K562 (cell line): ENCODE measurements at regions not wholly inside any gene's neighbourhood (a gene's known extent, or its start where the extent isn't known, plus 50 kb on each side); places are given as distances from the start of the nearest gene placed in this dataset.

Experiments used
- ATAC-seq: fragments of 200-7000 bp; cut with Tn5 transposase; 3 replicates; pipeline ENCODE4 v1.9.1; 2020; ENCODE audit warnings: moderate library complexity
- BruUV-seq: library from RNA; stranded (reverse); fragments of 400-500 nt; replicated peaks from 2 replicates; lab custom pipeline; 2021; lab: Mats Ljungman, UMichigan
- CTCF ChIA-PET: fragments of 300-600 bp; formaldehyde crosslinking; extraction: SDS; loops from one replicate; lab custom pipeline; 2021; ENCODE audit warnings: low intra/inter-chr PET ratio; lab: Yijun Ruan, JAX
- POLR2A ChIA-PET: fragments of 300-600, 350-650 bp; sonication (Branson Sonifier 250); formaldehyde crosslinking; extraction: SDS; loops from one replicate; lab custom pipeline; 2021; ENCODE audit warnings: antibody characterized with exemption, inconsistent platforms; lab: Yijun Ruan, JAX
- DNase-seq, 4 experiments: peaks; one replicate each; pipeline versions ENCODE4 v3.0.0 to v3.0.0-alpha.2; 2011 to 2018; ENCODE audit warnings: low spot score in 3 of 4, mixed read lengths in 3 of 4; ENCODE audit errors: extremely low read depth in 1 of 4
- FAIRE-seq: peaks from 2 replicates; lab custom pipeline; 2011; peaks lifted over from hg19 to GRCh38; lab: Jason Lieb, UNC
- H2AFZ ChIP-seq: 2 replicates; pipeline ENCODE4 v1.6.0; 2011; ENCODE audit warnings: low read depth, low read length, control low read depth, inconsistent platforms
- H3K27ac ChIP-seq: fragments of 200-600 bp; 3 replicates; pipeline ENCODE4 v1.8.0; 2011; ENCODE audit warnings: low read depth, mild to moderate bottlenecking, control low read depth, inconsistent platforms, low read length, moderate library complexity, mixed read lengths; ENCODE audit errors: extremely low read depth
- H3K27me3 ChIP-seq, 2 experiments: fragments of 300-600 bp in 1 of 2; 2 replicates in 1 of 2; 3 replicates in 1 of 2; pipeline versions ENCODE4 v1.6.0 to v1.8.0; 2011; ENCODE audit warnings: inconsistent platforms in 2 of 2, low read length in 2 of 2, mild to moderate bottlenecking in 1 of 2, mixed read lengths in 1 of 2, moderate library complexity in 1 of 2; ENCODE audit not compliant: control insufficient read depth in 2 of 2, insufficient read depth in 2 of 2
- H3K36me3 ChIP-seq: fragments of 300-600 bp; 3 replicates; pipeline ENCODE4 v1.8.0; 2011; ENCODE audit warnings: mild to moderate bottlenecking, low read length, inconsistent platforms; ENCODE audit not compliant: control insufficient read depth, insufficient read depth
- H3K4me1 ChIP-seq, 2 experiments: fragments of 200-600 bp in 1 of 2; replicated peaks in 1 of 2; 2 replicates in 1 of 2; 3 replicates in 1 of 2; pipeline versions ENCODE4 v1.5.1 to v1.8.0; 2011; ENCODE audit warnings: inconsistent platforms in 2 of 2, low read length in 2 of 2, mild to moderate bottlenecking in 1 of 2, mixed read lengths in 1 of 2, moderate library complexity in 1 of 2; ENCODE audit not compliant: control insufficient read depth in 2 of 2, insufficient read depth in 2 of 2
- H3K4me2 ChIP-seq: 2 replicates; pipeline ENCODE4 v1.6.1; 2011; ENCODE audit warnings: low read length, control low read depth, inconsistent platforms, mixed read lengths; ENCODE audit not compliant: insufficient read depth
- H3K4me3 ChIP-seq: fragments of 200-600 bp; sonication (generic), shearing (Covaris generic); 2 replicates; pipeline ENCODE4 v1.5.1; 2016; ENCODE audit warnings: control low read depth, inconsistent platforms
- H3K79me2 ChIP-seq: fragments of 200-600 bp; 3 replicates; pipeline ENCODE4 v1.8.0; 2011; ENCODE audit warnings: low read length, inconsistent platforms; ENCODE audit not compliant: control insufficient read depth, insufficient read depth
- H3K9ac ChIP-seq, 2 experiments: 2 replicates each; pipeline versions ENCODE4 v1.6.0 to v1.6.1; 2011; ENCODE audit warnings: low read depth in 2 of 2, low read length in 2 of 2, control low read depth in 1 of 2, inconsistent platforms in 1 of 2, mild to moderate bottlenecking in 1 of 2, mixed read lengths in 1 of 2; ENCODE audit not compliant: insufficient read depth in 1 of 2
- H3K9me1 ChIP-seq: one replicate; pipeline ENCODE4 v1.6.0; 2011; ENCODE audit warnings: inconsistent platforms, mild to moderate bottlenecking, low read length, moderate library complexity; ENCODE audit not compliant: control insufficient read depth, insufficient read depth
- H3K9me3 ChIP-seq: replicated peaks from 2 replicates; pipeline ENCODE4 v1.5.1; 2011; ENCODE audit warnings: low read depth, low read length, inconsistent platforms; ENCODE audit not compliant: control insufficient read depth, insufficient read depth
- H4K20me1 ChIP-seq: replicated peaks from 2 replicates; pipeline ENCODE4 v1.6.1; 2011; ENCODE audit warnings: low read length, inconsistent platforms, mixed read lengths; ENCODE audit not compliant: control insufficient read depth, insufficient read depth
- CBX3 ChIP-seq, 2 experiments: IDR thresholded peaks; 1 replicate in 1 of 2; 2 replicates in 1 of 2; pipeline ENCODE4 v1.6.1; 2012; ENCODE audit warnings: inconsistent platforms in 2 of 2, low read length in 2 of 2, borderline replicate concordance in 1 of 2, control low read depth in 1 of 2
- ELF2 ChIP-seq: fragments of 250-450 bp; sonication (Bioruptor Pico); IDR thresholded peaks from 2 replicates; pipeline ENCODE4 v1.5.0; 2021; ENCODE audit warnings: mild to moderate bottlenecking
- HOXB6 ChIP-seq: fragments of 250-450 bp; sonication (Bioruptor Pico); IDR thresholded peaks from 2 replicates; pipeline ENCODE4 v1.5.1; 2022; ENCODE audit warnings: mild to moderate bottlenecking, borderline replicate concordance
- KAT2B ChIP-seq: IDR thresholded peaks from one replicate; pipeline ENCODE4 v1.6.1; 2012; ENCODE audit warnings: low read depth, mild to moderate bottlenecking, control low read depth, inconsistent platforms, low read length, moderate library complexity
- KDM5B ChIP-seq: fragments of 200-600 bp; sonication (generic); IDR thresholded peaks from 2 replicates; pipeline ENCODE4 v1.6.1; 2012; ENCODE audit warnings: low read depth, mild to moderate bottlenecking, moderate library complexity, low read length, control low read depth, inconsistent platforms; ENCODE audit not compliant: insufficient replicate concordance
- MAFK ChIP-seq: IDR thresholded peaks from 2 replicates; pipeline ENCODE4 v1.6.1; 2011; ENCODE audit warnings: low read length, improper control_type of control experiment
- NR2C2 ChIP-seq, 2 experiments: fragments of 200-800 bp in 1 of 2; sonication (Bioruptor generic) in 1 of 2; sonication (generic) in 1 of 2; formaldehyde crosslinking in 1 of 2; IDR thresholded peaks; 2 replicates each; pipeline versions ENCODE4 v1.6.1 to v1.8.0; 2016 to 2022; ENCODE audit warnings: mild to moderate bottlenecking in 1 of 2, missing compliant biosample characterization in 1 of 2, missing genetic modification characterization in 1 of 2, missing genetic modification reagents in 1 of 2
- NR4A1 ChIP-seq, 2 experiments: fragments of 250-450 bp in 1 of 2; fragments of 450-650 bp in 1 of 2; sonication (Bioruptor Pico) in 1 of 2; IDR thresholded peaks; 2 replicates each; pipeline versions ENCODE4 v1.4.0 to v1.6.1; 2016 to 2020; ENCODE audit warnings: mild to moderate bottlenecking in 2 of 2, missing compliant biosample characterization in 1 of 2, missing genetic modification characterization in 1 of 2, moderate library complexity in 1 of 2
- PML ChIP-seq: IDR thresholded peaks from 2 replicates; pipeline ENCODE4 v1.6.1; 2012; ENCODE audit warnings: low read length, inconsistent platforms
- RBM22 ChIP-seq: fragments of 200-400 bp; formaldehyde crosslinking; IDR thresholded peaks from 2 replicates; pipeline ENCODE4 v1.6.1; 2018; ENCODE audit warnings: low read length, low read depth; ENCODE audit not compliant: poor library complexity, severe bottlenecking
- ZNF134 ChIP-seq: fragments of 250-450 bp; sonication (Bioruptor Pico); conservative IDR thresholded peaks from 2 replicates; pipeline ENCODE4 v1.4.0; 2020
- ZNF41 ChIP-seq: fragments of 250-450 bp; sonication (Bioruptor Pico); conservative IDR thresholded peaks from 2 replicates; pipeline ENCODE4 v1.4.0; 2020; ENCODE audit warnings: mild to moderate bottlenecking
- ZNF668 ChIP-seq: fragments of 250-450 bp; sonication (Bioruptor Pico); IDR thresholded peaks from 2 replicates; pipeline ENCODE4 v1.8.0; 2022; ENCODE audit warnings: mild to moderate bottlenecking, inconsistent platforms
- in situ Hi-C: fragments of 300-500 bp; cut with MboI; formaldehyde crosslinking; loops from 4 replicates; pipeline ENCODE4 v1.15.0; 2018; ENCODE audit warnings: inconsistent platforms, mixed read lengths
- intact Hi-C: fragments of 100-400 bp; cut with micrococcal nuclease; formaldehyde crosslinking; loops from 2 replicates; pipeline ENCODE4 v1.14.2; 2022
- TF ChIP-seq, protein P1 (sequence below), 2 experiments: fragments of 450-650 bp; formaldehyde crosslinking in 1 of 2; IDR thresholded peaks; 2 replicates each; pipeline versions ENCODE4 v1.4.0 to v1.6.1; 2014 to 2020; ENCODE audit warnings: mild to moderate bottlenecking in 2 of 2, borderline replicate concordance in 1 of 2, low read depth in 1 of 2

DNA sequence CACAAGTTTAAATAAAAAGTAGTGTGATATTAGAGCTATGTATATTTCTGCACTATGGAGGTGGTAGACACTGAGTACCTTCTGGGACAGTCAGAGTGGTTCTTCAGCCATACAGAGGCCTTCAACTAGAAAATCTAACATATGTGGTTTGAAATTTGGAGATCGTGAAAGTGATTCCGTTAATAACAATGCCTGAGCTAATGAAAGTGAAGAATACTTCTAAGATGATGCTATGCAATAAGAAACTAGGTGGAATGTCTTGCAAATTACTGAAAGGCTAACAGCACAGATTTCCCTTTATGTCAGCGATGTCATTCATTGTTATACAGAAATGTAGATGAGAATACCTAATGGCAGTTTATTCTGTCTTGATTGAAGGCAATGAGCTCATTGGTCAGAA is 1984.7 kb upstream of the RAG2 start (continued):
- no peak for TF ChIP-seq NR2C2 (CRISPR knock-in tag; IDR thresholded peaks at IDR 0.05)
- no peak for TF ChIP-seq NR2C2 (tag; IDR thresholded peaks at IDR 0.05)
- no peak for TF ChIP-seq PML
- TF ChIP-seq HOXB6 = no peak
- TF ChIP-seq CBX3 (IDR thresholded peaks at IDR 0.05; ENCODE audit: borderline replicate concordance in 1 of 2, low read length in 2 of 2) = no peak
- TF ChIP-seq, all 486 proteins: peak for 0

DNA sequence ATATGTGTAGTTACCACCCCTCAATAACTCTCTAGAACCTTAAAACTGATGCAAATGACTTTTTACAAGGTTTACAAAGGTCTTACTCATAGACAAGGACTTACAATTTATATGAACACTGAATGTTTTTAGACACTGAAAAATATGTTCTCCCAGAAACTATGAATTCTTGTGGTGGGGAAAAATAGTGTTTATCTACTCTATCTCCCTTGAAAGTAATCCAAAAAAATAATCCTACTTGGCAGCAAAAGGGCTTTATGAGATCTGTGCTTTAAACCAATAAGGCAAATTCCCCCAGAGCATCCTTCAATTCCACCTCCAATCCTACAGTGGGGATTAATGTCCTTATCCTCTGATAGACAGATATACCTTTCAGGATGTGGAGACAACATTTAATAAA is 1984.1 kb upstream of the RAG2 start:
- FAIRE-seq (no peak), ATAC-seq (no peak), DNase-seq (no peak)
- no peak overlapping the region for H2AFZ ChIP-seq
- TF ChIP-seq ZNF134 (CRISPR knock-in tag) (no peak), ELF2 (no peak), KAT2B (no peak), ZNF41 (no peak), ZNF668 (CRISPR knock-in tag) (no peak), KDM5B (no peak), RBM22 (no peak), MAFK (no peak), NR4A1 (CRISPR knock-in tag; IDR thresholded peaks at IDR 0.05) (no peak), NR4A1 (tag; IDR thresholded peaks at IDR 0.05) (no peak)
- TF ChIP-seq, protein P1, sequence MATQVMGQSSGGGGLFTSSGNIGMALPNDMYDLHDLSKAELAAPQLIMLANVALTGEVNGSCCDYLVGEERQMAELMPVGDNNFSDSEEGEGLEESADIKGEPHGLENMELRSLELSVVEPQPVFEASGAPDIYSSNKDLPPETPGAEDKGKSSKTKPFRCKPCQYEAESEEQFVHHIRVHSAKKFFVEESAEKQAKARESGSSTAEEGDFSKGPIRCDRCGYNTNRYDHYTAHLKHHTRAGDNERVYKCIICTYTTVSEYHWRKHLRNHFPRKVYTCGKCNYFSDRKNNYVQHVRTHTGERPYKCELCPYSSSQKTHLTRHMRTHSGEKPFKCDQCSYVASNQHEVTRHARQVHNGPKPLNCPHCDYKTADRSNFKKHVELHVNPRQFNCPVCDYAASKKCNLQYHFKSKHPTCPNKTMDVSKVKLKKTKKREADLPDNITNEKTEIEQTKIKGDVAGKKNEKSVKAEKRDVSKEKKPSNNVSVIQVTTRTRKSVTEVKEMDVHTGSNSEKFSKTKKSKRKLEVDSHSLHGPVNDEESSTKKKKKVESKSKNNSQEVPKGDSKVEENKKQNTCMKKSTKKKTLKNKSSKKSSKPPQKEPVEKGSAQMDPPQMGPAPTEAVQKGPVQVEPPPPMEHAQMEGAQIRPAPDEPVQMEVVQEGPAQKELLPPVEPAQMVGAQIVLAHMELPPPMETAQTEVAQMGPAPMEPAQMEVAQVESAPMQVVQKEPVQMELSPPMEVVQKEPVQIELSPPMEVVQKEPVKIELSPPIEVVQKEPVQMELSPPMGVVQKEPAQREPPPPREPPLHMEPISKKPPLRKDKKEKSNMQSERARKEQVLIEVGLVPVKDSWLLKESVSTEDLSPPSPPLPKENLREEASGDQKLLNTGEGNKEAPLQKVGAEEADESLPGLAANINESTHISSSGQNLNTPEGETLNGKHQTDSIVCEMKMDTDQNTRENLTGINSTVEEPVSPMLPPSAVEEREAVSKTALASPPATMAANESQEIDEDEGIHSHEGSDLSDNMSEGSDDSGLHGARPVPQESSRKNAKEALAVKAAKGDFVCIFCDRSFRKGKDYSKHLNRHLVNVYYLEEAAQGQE (IDR thresholded peaks at IDR 0.05; ENCODE audit: borderline replicate concordance) = no peak
- TF ChIP-seq, protein P1 (CRISPR knock-in tag; IDR thresholded peaks at IDR 0.05; ENCODE audit: low read depth) = no peak
- intact Hi-C loops = no loop called here
- in situ Hi-C loops = no loop called here
- H3K4me1 ChIP-seq = peaks cover 0 to 5% of the 10 kb centered on the region in 2 experiments; a peak in 2 of 5 replicates
- H3K9me1 ChIP-seq = no peaks in the 10 kb centered on the region
- H3K4me3 ChIP-seq = no peak overlapping the region
- no peak overlapping the region for H3K4me2 ChIP-seq
- H3K27ac ChIP-seq = no peak overlapping the region
- no peak overlapping the region for H3K9ac ChIP-seq
- BruUV-seq = no TSS peak
- H3K79me2 ChIP-seq = no peaks in the 10 kb centered on the region
- ChIA-PET CTCF (no interaction called here), POLR2A (interaction anchor here (0.7 kb wide), 1 partner anchor 23 kb away, joined by 3 read pairs; no protein-coding TSS in a partner anchor)
- no peaks in the 10 kb centered on the region for H4K20me1 ChIP-seq
- no peaks in the 10 kb centered on the region for H3K27me3 ChIP-seq
- peaks cover 5% of the 10 kb centered on the region for H3K9me3 ChIP-seq
- no peaks in the 10 kb centered on the region for H3K36me3 ChIP-seq
